ENCODE measurements at regions not wholly inside any gene's neighbourhood (a gene's known extent, or its start where the extent isn't known, plus 50 kb on each side); places are given as distances from the start of the nearest gene placed in this dataset.

GRCh38 chr1:234882898-234883297 lies 245.7 kb downstream of the TOMM20 start:
- Histone ChIP-seq H3K9me3 (no peaks in the 10 kb centered on the region), H3K4me1 (peaks cover 3 to 15% of the 10 kb centered on the region in 2 donors), H3K4me3 (no peak overlapping the region), H3K27ac (no peak overlapping the region), H3K27me3 (no peaks in the 10 kb centered on the region), H3K36me3 (no peaks in the 10 kb centered on the region)
- intact Hi-C loops (cut with DNase I): no loop called here
- ATAC-seq: no peak
- DNase-seq: no peak
- TF ChIP-seq, protein P1, sequence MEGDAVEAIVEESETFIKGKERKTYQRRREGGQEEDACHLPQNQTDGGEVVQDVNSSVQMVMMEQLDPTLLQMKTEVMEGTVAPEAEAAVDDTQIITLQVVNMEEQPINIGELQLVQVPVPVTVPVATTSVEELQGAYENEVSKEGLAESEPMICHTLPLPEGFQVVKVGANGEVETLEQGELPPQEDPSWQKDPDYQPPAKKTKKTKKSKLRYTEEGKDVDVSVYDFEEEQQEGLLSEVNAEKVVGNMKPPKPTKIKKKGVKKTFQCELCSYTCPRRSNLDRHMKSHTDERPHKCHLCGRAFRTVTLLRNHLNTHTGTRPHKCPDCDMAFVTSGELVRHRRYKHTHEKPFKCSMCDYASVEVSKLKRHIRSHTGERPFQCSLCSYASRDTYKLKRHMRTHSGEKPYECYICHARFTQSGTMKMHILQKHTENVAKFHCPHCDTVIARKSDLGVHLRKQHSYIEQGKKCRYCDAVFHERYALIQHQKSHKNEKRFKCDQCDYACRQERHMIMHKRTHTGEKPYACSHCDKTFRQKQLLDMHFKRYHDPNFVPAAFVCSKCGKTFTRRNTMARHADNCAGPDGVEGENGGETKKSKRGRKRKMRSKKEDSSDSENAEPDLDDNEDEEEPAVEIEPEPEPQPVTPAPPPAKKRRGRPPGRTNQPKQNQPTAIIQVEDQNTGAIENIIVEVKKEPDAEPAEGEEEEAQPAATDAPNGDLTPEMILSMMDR (IDR thresholded peaks at IDR 0.05): no peak

DNA sequence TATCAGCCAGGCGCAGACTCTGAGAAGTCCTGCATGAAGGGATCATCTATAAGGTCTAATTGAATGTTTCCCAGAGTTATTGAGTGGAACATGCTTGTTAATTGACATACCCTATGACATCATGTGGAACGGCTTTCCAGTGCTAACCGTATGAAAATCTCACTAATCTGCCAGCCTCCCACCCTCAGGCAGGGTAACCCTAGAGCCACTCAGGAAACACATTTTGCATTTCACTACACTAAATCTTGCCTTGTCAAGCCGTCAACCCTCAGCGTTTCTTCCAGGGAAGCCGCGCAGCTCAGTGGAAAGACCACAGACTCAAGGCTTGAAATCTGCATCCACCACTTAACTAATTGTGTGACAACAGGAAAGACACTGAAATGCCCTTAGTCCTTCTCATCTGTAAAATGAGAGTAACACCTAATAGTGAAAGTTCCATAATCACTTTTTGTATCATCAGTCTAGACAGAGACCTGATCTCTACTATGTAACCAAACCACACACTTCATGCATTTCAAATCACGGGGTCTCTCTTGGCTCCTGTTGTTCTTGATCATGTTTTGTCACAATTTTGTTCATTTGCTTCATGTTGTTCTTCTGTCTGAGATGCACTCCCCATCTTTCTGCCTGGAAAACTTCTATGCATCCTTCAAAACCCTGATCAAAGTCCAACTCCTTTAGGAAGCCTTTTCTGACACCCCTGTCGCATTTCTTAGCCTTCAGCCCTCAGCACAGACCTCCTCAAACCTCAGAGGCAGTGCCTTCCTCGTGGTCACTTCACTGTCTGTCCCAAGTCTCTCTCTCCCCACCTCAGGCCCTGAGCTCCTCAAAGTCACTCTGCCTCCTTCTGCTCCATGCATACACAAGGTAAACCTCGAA lies 246.5 kb downstream of the TOMM20 start:
- DNase-seq (no peak), ATAC-seq (no peak)
- Histone ChIP-seq H3K36me3 (no peaks in the 10 kb centered on the region), H3K27ac (no peak overlapping the region), H3K4me3 (no peak overlapping the region), H3K9me3 (no peaks in the 10 kb centered on the region), H3K4me1 (peaks cover 3 to 21% of the 10 kb centered on the region in 2 donors), H3K27me3 (no peaks in the 10 kb centered on the region)
- TF ChIP-seq, protein P1 (IDR thresholded peaks at IDR 0.05): no peak
- intact Hi-C loops (cut with DNase I): no loop called here

- ATAC-seq (peak; percentile 8), DNase-seq (peak in 1 of 4 donors; percentile 9)
- Histone ChIP-seq H3K27ac (no peak overlapping the region), H3K27me3 (no peaks in the 10 kb centered on the region), H3K4me1 (peaks cover 13 to 33% of the 10 kb centered on the region in 2 donors), H3K4me3 (no peak overlapping the region), H3K9me3 (no peaks in the 10 kb centered on the region), H3K36me3 (no peaks in the 10 kb centered on the region)
- intact Hi-C loops (cut with DNase I): no loop called here
- TF ChIP-seq, protein P1 (IDR thresholded peaks at IDR 0.05): no peak
Observed at GRCh38 chr1:234879147-234880080, 249.2 kb downstream of the TOMM20 start.

DNA sequence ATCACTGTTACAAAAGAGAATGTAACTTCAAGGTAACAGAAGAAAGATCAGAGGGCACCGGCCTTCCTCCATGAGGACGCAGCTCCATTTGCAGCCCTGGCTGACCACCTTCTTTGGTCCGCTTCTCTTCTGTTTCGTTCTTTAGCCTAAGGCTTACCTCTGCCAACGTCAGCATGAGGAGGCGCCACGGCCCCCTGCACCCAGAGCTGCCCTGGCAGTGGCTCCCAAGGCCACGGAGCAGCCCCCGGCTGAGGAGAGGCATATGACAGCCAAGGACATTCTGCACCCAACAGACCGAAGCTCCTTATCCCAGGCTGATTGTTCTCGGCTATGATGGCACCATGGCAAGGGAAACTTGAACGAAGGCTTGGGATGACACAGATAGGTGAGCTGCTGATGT lies 250.3 kb downstream of the TOMM20 start:
- Histone ChIP-seq H3K9me3 (no peaks in the 10 kb centered on the region), H3K4me3 (no peak overlapping the region), H3K4me1 (peaks cover 13 to 44% of the 10 kb centered on the region in 2 donors), H3K36me3 (no peaks in the 10 kb centered on the region), H3K27me3 (no peaks in the 10 kb centered on the region), H3K27ac (no peak overlapping the region)
- no peak for ATAC-seq
- TF ChIP-seq, protein P1 (IDR thresholded peaks at IDR 0.05): no peak
- peak in 1 of 4 donors; percentile 43 for DNase-seq
- intact Hi-C loops (cut with DNase I): no loop called here

DNA sequence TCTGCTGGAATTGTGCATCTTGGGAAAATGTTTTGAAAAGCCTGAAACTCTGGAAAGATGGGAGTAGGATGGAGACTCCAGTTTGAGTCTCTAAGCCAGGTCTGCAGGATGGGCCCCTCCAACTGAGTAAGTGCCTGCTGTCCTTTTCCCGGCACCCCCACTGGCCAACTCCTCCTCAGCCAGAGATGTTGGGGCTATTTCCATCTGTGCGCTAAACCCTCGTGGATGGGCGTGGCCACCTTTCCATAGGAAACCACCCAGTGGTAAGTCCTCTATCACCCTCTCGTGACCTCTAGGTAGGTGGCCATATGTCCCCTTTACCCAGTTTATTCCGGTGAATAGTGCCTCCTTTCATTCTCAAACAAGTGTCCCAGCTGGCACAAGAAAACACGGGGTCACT lies 250.9 kb downstream of the TOMM20 start:
- Histone ChIP-seq H3K27me3 (no peaks in the 10 kb centered on the region), H3K36me3 (no peaks in the 10 kb centered on the region), H3K4me1 (peaks cover 13 to 50% of the 10 kb centered on the region in 2 donors), H3K4me3 (no peak overlapping the region), H3K9me3 (no peaks in the 10 kb centered on the region), H3K27ac (no peak overlapping the region)
- TF ChIP-seq, protein P1 (IDR thresholded peaks at IDR 0.05): no peak
- DNase-seq (no peak), ATAC-seq (no peak)
- intact Hi-C loops (cut with DNase I): no loop called here
